H9 (cell line): ENCODE measurements at regions not wholly inside any gene's neighbourhood (a gene's known extent, or its start where the extent isn't known, plus 50 kb on each side); places are given as distances from the start of the nearest gene placed in this dataset.
A peak's percentile ranks its signal among the peaks of the same experiment; 100 is the strongest.

Experiments used
- DNase-seq: peaks from one replicate; pipeline ENCODE4 v3.0.0-alpha.2; 2017
- H2AFZ ChIP-seq: one replicate; pipeline ENCODE4 v1.6.1; 2013; ENCODE audit warnings: mild to moderate bottlenecking, low read length, control low read depth, moderate library complexity
- H2AK5ac ChIP-seq: 2 replicates; pipeline ENCODE4 v1.6.1; 2013; ENCODE audit warnings: low read length, control low read depth, mixed read lengths; ENCODE audit not compliant: insufficient read length
- H2BK120ac ChIP-seq: one replicate; pipeline ENCODE4 v1.6.1; 2013; ENCODE audit warnings: low read depth, mild to moderate bottlenecking, low read length, control low read depth, inconsistent platforms; ENCODE audit not compliant: poor library complexity, severe bottlenecking
- H2BK12ac ChIP-seq: 2 replicates; pipeline ENCODE4 v1.6.1; 2013; ENCODE audit warnings: low read length, control low read depth, mixed read lengths, low read depth; ENCODE audit not compliant: insufficient read length
- H2BK15ac ChIP-seq: 2 replicates; pipeline ENCODE4 v1.6.1; 2013; ENCODE audit warnings: low read depth, low read length, control low read depth
- H2BK20ac ChIP-seq: one replicate; pipeline ENCODE4 v1.6.1; 2013; ENCODE audit warnings: low read depth, mild to moderate bottlenecking, low read length, control low read depth, inconsistent platforms; ENCODE audit not compliant: poor library complexity, severe bottlenecking
- H2BK5ac ChIP-seq: 2 replicates; pipeline ENCODE4 v1.6.1; 2013; ENCODE audit warnings: low read length, control low read depth, mixed read lengths; ENCODE audit not compliant: insufficient read length
- H3K14ac ChIP-seq: 2 replicates; pipeline ENCODE4 v1.6.1; 2013; ENCODE audit warnings: low read length, control low read depth; ENCODE audit not compliant: insufficient read depth
- H3K18ac ChIP-seq: 2 replicates; pipeline ENCODE4 v1.6.1; 2013; ENCODE audit warnings: low read depth, mild to moderate bottlenecking, mixed read lengths, low read length, control low read depth; ENCODE audit not compliant: insufficient read length
- H3K23ac ChIP-seq: 2 replicates; pipeline ENCODE4 v1.6.1; 2013; ENCODE audit warnings: low read length, control low read depth, mixed read lengths, low read depth; ENCODE audit not compliant: insufficient read length
- H3K23me2 ChIP-seq: 2 replicates; pipeline ENCODE4 v1.6.1; 2013; ENCODE audit warnings: low read depth, mild to moderate bottlenecking, mixed read lengths, low read length, control low read depth; ENCODE audit not compliant: insufficient read length, poor library complexity, severe bottlenecking
- H3K27ac ChIP-seq: 2 replicates; pipeline ENCODE4 v1.5.1; 2013; ENCODE audit warnings: low read length, control low read depth, mixed read lengths, low read depth; ENCODE audit not compliant: insufficient read length
- H3K27me3 ChIP-seq: 2 replicates; pipeline ENCODE4 v1.6.1; 2013; ENCODE audit warnings: low read length, control low read depth, inconsistent platforms; ENCODE audit not compliant: insufficient read depth
- H3K4ac ChIP-seq: 2 replicates; pipeline ENCODE4 v1.6.1; 2013; ENCODE audit warnings: low read depth, mild to moderate bottlenecking, control low read depth, inconsistent platforms, low read length, moderate library complexity
- H3K4me1 ChIP-seq: 2 replicates; pipeline ENCODE4 v1.6.1; 2013; ENCODE audit warnings: low read length, control low read depth, inconsistent platforms; ENCODE audit not compliant: insufficient read depth
- H3K4me2 ChIP-seq: 2 replicates; pipeline ENCODE4 v1.6.1; 2013; ENCODE audit warnings: low read length, control low read depth, mixed read lengths; ENCODE audit not compliant: insufficient read length, insufficient read depth
- H3K56ac ChIP-seq: 2 replicates; pipeline ENCODE4 v1.6.1; 2013; ENCODE audit warnings: low read depth, mild to moderate bottlenecking, mixed read lengths, low read length, control low read depth; ENCODE audit not compliant: insufficient read length
- H3K79me1 ChIP-seq: 2 replicates; pipeline ENCODE4 v1.6.1; 2013; ENCODE audit warnings: low read depth, mild to moderate bottlenecking, moderate library complexity, low read length, control low read depth, inconsistent platforms; ENCODE audit not compliant: insufficient read depth, poor library complexity, severe bottlenecking
- H3K79me2 ChIP-seq: 2 replicates; pipeline ENCODE4 v1.6.1; 2013; ENCODE audit warnings: low read length, control low read depth, inconsistent platforms; ENCODE audit not compliant: insufficient read depth
- H3K9ac ChIP-seq: 2 replicates; pipeline ENCODE4 v1.6.1; 2013; ENCODE audit warnings: low read length, control low read depth, mixed read lengths; ENCODE audit not compliant: insufficient read length; ENCODE audit errors: extremely low read depth
- H3K9me3 ChIP-seq: one replicate; pipeline ENCODE4 v1.6.1; 2013; ENCODE audit warnings: low read depth, low read length, inconsistent platforms; ENCODE audit not compliant: control insufficient read depth
- H3T11ph ChIP-seq: one replicate; pipeline ENCODE4 v1.6.1; 2013; ENCODE audit warnings: mild to moderate bottlenecking, low read length, control low read depth, inconsistent platforms
- H4K20me1 ChIP-seq: one replicate; pipeline ENCODE4 v1.6.1; 2013; ENCODE audit not compliant: control insufficient read depth, insufficient read length, insufficient read depth
- H4K5ac ChIP-seq: 2 replicates; pipeline ENCODE4 v1.6.1; 2013; ENCODE audit warnings: low read depth, mild to moderate bottlenecking, mixed read lengths, low read length, control low read depth; ENCODE audit not compliant: insufficient read length
- H4K8ac ChIP-seq: replicated peaks from 2 replicates; pipeline ENCODE4 v1.6.1; 2013; ENCODE audit warnings: low read length, control low read depth, mixed read lengths, low read depth; ENCODE audit not compliant: insufficient read length
- H4K91ac ChIP-seq: 2 replicates; pipeline ENCODE4 v1.6.1; 2013; ENCODE audit warnings: low read depth, mild to moderate bottlenecking, moderate library complexity, mixed read lengths, low read length, control low read depth; ENCODE audit not compliant: insufficient read length
- H3K27ac Mint-ChIP-seq, 3 experiments: 2 replicates in 2 of 3; 3 replicates in 1 of 3; pipeline ENCODE4 v1.8.0; 2020 to 2021; ENCODE audit warnings: mixed read lengths in 3 of 3, mild to moderate bottlenecking in 1 of 3, moderate library complexity in 1 of 3
- H3K27me3 Mint-ChIP-seq: 2 replicates; pipeline ENCODE4 v1.8.0; 2021; ENCODE audit warnings: low read depth, mild to moderate bottlenecking, moderate library complexity, mixed read lengths
- H3K36me3 Mint-ChIP-seq, 3 experiments: 2 replicates in 2 of 3; 3 replicates in 1 of 3; pipeline ENCODE4 v1.8.0; 2020 to 2021; ENCODE audit warnings: low read depth in 3 of 3, mixed read lengths in 3 of 3; ENCODE audit not compliant: insufficient read depth in 1 of 3
- H3K4me1 Mint-ChIP-seq, 2 experiments: 2 replicates each; pipeline ENCODE4 v1.8.0; 2020; ENCODE audit warnings: mixed read lengths in 2 of 2
- H3K4me3 Mint-ChIP-seq, 2 experiments: 2 replicates in 1 of 2; 3 replicates in 1 of 2; pipeline ENCODE4 v1.8.0; 2020 to 2021; ENCODE audit warnings: mild to moderate bottlenecking in 2 of 2, mixed read lengths in 2 of 2, moderate library complexity in 1 of 2
- H3K9me3 Mint-ChIP-seq, 2 experiments: 2 replicates in 1 of 2; 3 replicates in 1 of 2; pipeline ENCODE4 v1.8.0; 2020; ENCODE audit warnings: mild to moderate bottlenecking in 2 of 2, mixed read lengths in 2 of 2, moderate library complexity in 1 of 2
- CTCF ChIP-seq: fragments of 200-600 bp; sonication (generic); conservative IDR thresholded peaks from 3 replicates; pipeline ENCODE4 v1.8.0; 2021; ENCODE audit warnings: antibody characterized with exemption, mild to moderate bottlenecking
- WGBS: extraction: QIAGEN DNeasy Blood & Tissue Kit; methylation state at CpG from one replicate; pipeline ENCODE4 v1.1.7; 2013; ENCODE audit warnings: missing lambda C conversion rate, low lambda C conversion rate, mixed read lengths; ENCODE audit not compliant: insufficient read length; ENCODE audit errors: extremely low coverage; 5-methylcytosine and 5-hydroxymethylcytosine counted together

DNA sequence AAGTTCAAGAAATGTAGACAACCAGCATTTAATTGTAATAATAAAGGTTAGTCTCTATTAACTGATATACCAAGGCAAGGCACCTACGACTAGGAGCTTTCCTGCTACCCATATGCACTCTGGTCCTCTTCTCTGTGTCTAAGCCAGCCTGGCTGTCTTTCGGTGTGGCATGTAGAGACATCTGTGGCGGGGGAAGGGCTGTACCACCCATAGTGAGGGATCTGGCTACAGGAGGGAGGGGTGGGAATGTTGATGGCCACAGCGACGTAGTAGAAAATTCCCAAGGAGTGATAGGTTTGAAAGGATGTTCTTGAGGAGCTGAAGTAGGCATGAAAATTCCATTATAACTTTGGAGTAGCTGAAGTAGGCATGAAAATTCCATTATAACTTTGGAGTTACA, 344.2 kb downstream of the ATP23 start:
- Histone ChIP-seq H2BK120ac (no peak overlapping the region), H2BK15ac (no peak overlapping the region), H3K79me2 (no peaks in the 10 kb centered on the region), H4K5ac (no peak overlapping the region), H3K9me3 (no peaks in the 10 kb centered on the region), H3K27ac (no peak overlapping the region), H4K8ac (no peak overlapping the region), H3K23ac (no peak overlapping the region), H3K9ac (no peak overlapping the region), H3K4ac (no peak overlapping the region), H3K4me1 (no peaks in the 10 kb centered on the region; the same call in 1 of the 2 replicates), H2AK5ac (no peak overlapping the region), H3T11ph (no peak overlapping the region), H3K56ac (no peak overlapping the region), H2BK20ac (no peak overlapping the region), H3K27me3 (no peaks in the 10 kb centered on the region), H4K91ac (no peak overlapping the region), H2AFZ (no peak overlapping the region), H3K23me2 (no peaks in the 10 kb centered on the region), H2BK12ac (no peak overlapping the region), H3K79me1 (no peaks in the 10 kb centered on the region), H2BK5ac (no peak overlapping the region), H3K18ac (no peak overlapping the region), H3K4me2 (no peak overlapping the region), H4K20me1 (no peaks in the 10 kb centered on the region), H3K14ac (no peak overlapping the region)
- TF ChIP-seq CTCF = no peak
- H3K4me1 Mint-ChIP-seq = peaks cover 13 to 20% of the 10 kb centered on the region in 2 experiments
- peak overlapping the region in 1 of 3 experiments; percentile 74; a peak in 1 of 7 replicates for H3K27ac Mint-ChIP-seq
- H3K36me3 Mint-ChIP-seq = peaks cover 0 to 12% (median 3%) of the 10 kb centered on the region in 3 experiments; a peak in 4 of 7 replicates
- DNase-seq = peak; percentile 69
- H3K9me3 Mint-ChIP-seq = peaks cover 13 to 14% of the 10 kb centered on the region in 2 experiments; a peak in 4 of 5 replicates
- WGBS = no CpG with 5 or more reads among the region's 5 CpGs
- peaks cover 1% of the 10 kb centered on the region; the same call in 1 of the 2 replicates for H3K27me3 Mint-ChIP-seq
- H3K4me3 Mint-ChIP-seq = no peak overlapping the region; a peak in 1 of 5 replicates
